Heart right ventricle (tissue), 16 donors: ENCODE measurements at regions not wholly inside any gene's neighbourhood (a gene's known extent, or its start where the extent isn't known, plus 50 kb on each side); places are given as distances from the start of the nearest gene placed in this dataset.
A peak's percentile ranks its signal among the peaks of the same experiment; 100 is the strongest.

ENCODE experiments used
- ATAC-seq, 8 donors: fragments of 200-7000 bp; cut with Tn5 transposase; one replicate each; pipeline ENCODE4 v1.9.1; 2020; ENCODE audit warnings: mild to moderate bottlenecking in 8 of 8, moderate library complexity in 8 of 8, moderate number of reproducible peaks in 1 of 8
- DNase-seq, 2 donors: peaks; one replicate each; pipeline ENCODE4 v3.0.0-alpha.2; 2020
- H3K27ac ChIP-seq, 10 donors: fragments of 200-600 bp; sonication (generic) in 2 of 10; one replicate each; pipeline versions ENCODE4 v1.5.0 to v1.8.0; 2020 to 2022; ENCODE audit warnings: mild to moderate bottlenecking in 3 of 10
- H3K27me3 ChIP-seq, 7 donors: fragments of 200-600 bp; one replicate each; pipeline ENCODE4 v1.8.0; 2021 to 2022; ENCODE audit warnings: mild to moderate bottlenecking in 2 of 7
- H3K36me3 ChIP-seq, 9 donors: fragments of 200-600 bp; sonication (generic) in 1 of 9; one replicate each; pipeline versions ENCODE4 v1.5.0 to v1.8.0; 2020 to 2022; ENCODE audit warnings: mild to moderate bottlenecking in 2 of 9
- H3K4me1 ChIP-seq, 9 donors: fragments of 200-600 bp; sonication (generic) in 1 of 9; one replicate each; pipeline versions ENCODE4 v1.5.0 to v1.8.0; 2020 to 2022; ENCODE audit warnings: mild to moderate bottlenecking in 4 of 9
- H3K4me3 ChIP-seq, 10 donors: fragments of 200-600 bp; sonication (generic) in 2 of 10; one replicate each; pipeline versions ENCODE4 v1.5.0 to v1.8.0; 2020 to 2022; ENCODE audit warnings: mild to moderate bottlenecking in 7 of 10, moderate library complexity in 2 of 10
- H3K9me3 ChIP-seq, 11 donors: fragments of 200-600 bp in 10 of 11; sonication (generic) in 2 of 11; one replicate each; pipeline versions ENCODE4 v1.5.0 to v1.8.0; 2013 to 2022; ENCODE audit warnings: mild to moderate bottlenecking in 2 of 11, control low read depth in 1 of 11, moderate library complexity in 1 of 11
- CTCF ChIP-seq, 9 donors: fragments of 200-600 bp; sonication (generic) in 2 of 9; IDR thresholded peaks; one replicate each; pipeline versions ENCODE4 v1.5.0 to v1.8.0; 2021 to 2022; ENCODE audit warnings: antibody characterized with exemption in 9 of 9, mild to moderate bottlenecking in 5 of 9, moderate library complexity in 1 of 9
- WGBS, 2 donors: extraction: QIAGEN DNeasy Blood & Tissue Kit; methylation state at CpG; one replicate each; pipeline ENCODE4 v1.1.7; 2013; ENCODE audit warnings: inconsistent platforms in 1 of 2; 5-methylcytosine and 5-hydroxymethylcytosine counted together
- intact Hi-C, 10 donors: fragments of 100-400 bp; cut with DNase I; formaldehyde crosslinking; loops; one replicate each; pipeline versions ENCODE4 v1.11.1 to v1.14.2; 2022
- donor health status: Arrhythmogenic right ventricular cardiomyopathy.
- donor health status: ischemic (EF 13 %, LVEDD 7.1; RV severe dilation, severe dysfunction).
- donor health status: healthy with polysubstance abuse.
- donor health status: DM: no; HTN: yes; CAD: no.
- donor health status: DM: no; HTN: no; CAD: no.
- donor health status: ischemic (EF 25% LVEDD 6.9; RV normal size, moderate dysfunction).
- donor health status: ischemic (EF 25% LVEDD 5.7; RV mildly dilated, moderate dysfunction).
- donor health status: healthy.
- donor health status: DM: yes; HTN: yes; CAD: no.
- donor health status: Ischemic cardiomyopathy.
- donor health status: ischemic (EF 35%, LVEDD 5.7; RV mildly dilated, moderate dysfunction).
- donor health status: nonischemic (EF 11% LVEDD 7.7; RV severe dilation, severe dysfunction).
- donor health status: DM: yes; HTN: yes; CAD: no.
- donor health status: PGD.
- donor health status: ischemic (EF 29% LVEDD 5.4; RV normal size, mild dysfunction).
- donor health status: nonischemic (EF 23%, LVEDD 6.1; RV moderate dilation, normal function).

GRCh38 chr6:88455317-88455716 is 289.2 kb upstream of the CNR1 start:
- ATAC-seq, result peak in 6 of 8 donors; percentile 56 to 93 (median 66)

GRCh38 chr6:88454658-88455057 is 288.5 kb upstream of the CNR1 start:
- intact Hi-C loops, result no loop called here
- DNase-seq (no peak), ATAC-seq (no peak)
- 62 to 66% methylated on average over 2 of the region's 2 CpGs for WGBS, 2 donors
- H3K9me3 ChIP-seq, result no peaks in the 10 kb centered on the region
- TF ChIP-seq CTCF (IDR thresholded peaks at IDR 0.05), result no peak
- H3K4me1 ChIP-seq, result peaks cover 0 to 6% (median 0%) of the 10 kb centered on the region in 9 donors
- no peaks in the 10 kb centered on the region for H3K27me3 ChIP-seq
- no peak overlapping the region for H3K4me3 ChIP-seq
- H3K27ac ChIP-seq, result no peak overlapping the region
- no peaks in the 10 kb centered on the region for H3K36me3 ChIP-seq

More at GRCh38 chr6:88455317-88455716, 289.2 kb upstream of the CNR1 start:
- H3K36me3 ChIP-seq, result no peaks in the 10 kb centered on the region
- WGBS, 2 donors, result 54 to 55% methylated on average over 3 of the region's 3 CpGs
- TF ChIP-seq CTCF (IDR thresholded peaks at IDR 0.05), result no peak
- H3K27me3 ChIP-seq, result no peaks in the 10 kb centered on the region
- peaks cover 0 to 6% (median 0%) of the 10 kb centered on the region in 9 donors for H3K4me1 ChIP-seq
- no peaks in the 10 kb centered on the region for H3K9me3 ChIP-seq
- H3K4me3 ChIP-seq, result no peak overlapping the region
- H3K27ac ChIP-seq, result no peak overlapping the region
- intact Hi-C loops, result no loop called here
- DNase-seq, result peak in 1 of 2 donors; percentile 33

- peaks cover 0 to 8% (median 0%) of the 10 kb centered on the region in 9 donors for H3K4me1 ChIP-seq
- no peak overlapping the region for H3K4me3 ChIP-seq
- DNase-seq (no peak), ATAC-seq (no peak)
- no peaks in the 10 kb centered on the region for H3K36me3 ChIP-seq
- H3K9me3 ChIP-seq, result no peaks in the 10 kb centered on the region
- no peak for TF ChIP-seq CTCF (IDR thresholded peaks at IDR 0.05)
- 92 to 94% methylated on average over 3 of the region's 3 CpGs for WGBS, 2 donors
- intact Hi-C loops, result no loop called here
- no peaks in the 10 kb centered on the region for H3K27me3 ChIP-seq
- no peak overlapping the region for H3K27ac ChIP-seq
These were observed 283.6 kb upstream of the CNR1 start for GRCh38 chr6:88449770-88450169.

- no peak for TF ChIP-seq CTCF (IDR thresholded peaks at IDR 0.05)
- intact Hi-C loops, result no loop called here
- DNase-seq, result no peak
- no peak for ATAC-seq
- Histone ChIP-seq H3K4me1 (peaks cover 0 to 8% (median 0%) of the 10 kb centered on the region in 9 donors), H3K27ac (no peak overlapping the region), H3K9me3 (no peaks in the 10 kb centered on the region), H3K27me3 (no peaks in the 10 kb centered on the region), H3K36me3 (no peaks in the 10 kb centered on the region), H3K4me3 (no peak overlapping the region)
- WGBS, 2 donors, result 63 to 69% methylated on average over 2 of the region's 2 CpGs
These were observed 279.2 kb upstream of the CNR1 start for GRCh38 chr6:88445188-88445965.
